GM12872 (cell line): ENCODE measurements at regions not wholly inside any gene's neighbourhood (a gene's known extent, or its start where the extent isn't known, plus 50 kb on each side); places are given as distances from the start of the nearest gene placed in this dataset.

Experiments used
- TF ChIP-seq, protein P1 (sequence below): IDR thresholded peaks from 3 replicates; pipeline ENCODE4 v1.5.1; 2011; ENCODE audit warnings: low read depth, mild to moderate bottlenecking, low read length, moderate library complexity; ENCODE audit not compliant: insufficient read depth

DNA sequence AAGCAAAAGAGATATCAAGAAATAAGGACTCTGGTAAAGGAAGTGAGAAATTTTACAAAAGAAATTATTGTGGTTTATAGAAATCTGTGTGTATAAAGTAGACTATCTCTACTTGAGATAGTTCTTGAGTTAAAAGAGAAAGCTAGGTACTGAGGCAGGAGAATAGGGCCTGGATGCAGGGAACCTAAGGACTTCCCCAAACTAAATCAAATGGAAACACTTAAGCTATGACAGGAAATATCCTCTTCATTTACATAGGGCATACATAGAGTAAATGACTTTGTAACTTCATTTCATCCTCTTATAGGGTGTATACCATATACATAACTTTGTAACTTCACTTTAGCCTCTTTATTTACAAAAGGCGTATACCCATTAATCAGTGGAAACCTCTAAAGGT, 219.2 kb upstream of the RGPD4 start:
- TF ChIP-seq, protein P1, sequence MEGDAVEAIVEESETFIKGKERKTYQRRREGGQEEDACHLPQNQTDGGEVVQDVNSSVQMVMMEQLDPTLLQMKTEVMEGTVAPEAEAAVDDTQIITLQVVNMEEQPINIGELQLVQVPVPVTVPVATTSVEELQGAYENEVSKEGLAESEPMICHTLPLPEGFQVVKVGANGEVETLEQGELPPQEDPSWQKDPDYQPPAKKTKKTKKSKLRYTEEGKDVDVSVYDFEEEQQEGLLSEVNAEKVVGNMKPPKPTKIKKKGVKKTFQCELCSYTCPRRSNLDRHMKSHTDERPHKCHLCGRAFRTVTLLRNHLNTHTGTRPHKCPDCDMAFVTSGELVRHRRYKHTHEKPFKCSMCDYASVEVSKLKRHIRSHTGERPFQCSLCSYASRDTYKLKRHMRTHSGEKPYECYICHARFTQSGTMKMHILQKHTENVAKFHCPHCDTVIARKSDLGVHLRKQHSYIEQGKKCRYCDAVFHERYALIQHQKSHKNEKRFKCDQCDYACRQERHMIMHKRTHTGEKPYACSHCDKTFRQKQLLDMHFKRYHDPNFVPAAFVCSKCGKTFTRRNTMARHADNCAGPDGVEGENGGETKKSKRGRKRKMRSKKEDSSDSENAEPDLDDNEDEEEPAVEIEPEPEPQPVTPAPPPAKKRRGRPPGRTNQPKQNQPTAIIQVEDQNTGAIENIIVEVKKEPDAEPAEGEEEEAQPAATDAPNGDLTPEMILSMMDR: no peak

DNA sequence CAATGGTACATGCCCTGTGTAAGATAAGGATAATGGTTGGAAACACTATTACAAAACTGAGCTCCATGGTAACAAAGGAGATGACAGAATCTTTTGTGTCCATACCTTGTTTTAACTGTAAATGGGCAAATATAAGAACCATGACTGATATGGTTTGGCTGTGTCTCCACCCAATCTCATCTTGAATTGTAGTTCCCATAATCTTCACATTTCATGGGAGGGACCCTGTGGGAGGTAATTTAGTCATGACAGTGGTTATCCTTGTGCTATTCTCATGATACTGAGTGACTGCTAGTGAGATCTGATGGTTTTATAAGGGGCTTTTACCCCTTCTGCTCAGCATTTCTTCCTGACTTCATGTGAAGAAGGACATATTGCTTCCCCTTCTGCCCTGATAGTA, 211.7 kb upstream of the RGPD4 start:
- TF ChIP-seq, protein P1: no peak

DNA sequence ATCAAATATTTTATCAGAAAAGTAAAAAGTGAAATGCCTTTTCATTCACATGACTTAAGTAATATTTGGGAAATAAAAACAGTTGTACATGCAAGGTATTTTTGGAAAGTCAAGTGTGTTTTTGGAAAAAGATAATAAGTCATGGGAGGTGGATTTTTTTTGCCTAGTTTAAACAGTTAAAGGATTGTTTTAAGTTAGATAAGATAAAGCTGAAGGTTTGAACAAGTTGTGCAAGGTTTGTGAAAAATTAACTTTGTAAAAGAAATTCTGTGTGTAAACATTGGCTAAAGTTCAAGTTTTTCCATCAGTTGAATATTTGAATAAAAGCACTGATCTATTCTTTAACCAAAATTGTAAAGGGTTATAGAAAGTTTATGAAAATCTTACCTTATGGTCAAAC, 207.9 kb upstream of the RGPD4 start:
- TF ChIP-seq, protein P1: no peak

DNA sequence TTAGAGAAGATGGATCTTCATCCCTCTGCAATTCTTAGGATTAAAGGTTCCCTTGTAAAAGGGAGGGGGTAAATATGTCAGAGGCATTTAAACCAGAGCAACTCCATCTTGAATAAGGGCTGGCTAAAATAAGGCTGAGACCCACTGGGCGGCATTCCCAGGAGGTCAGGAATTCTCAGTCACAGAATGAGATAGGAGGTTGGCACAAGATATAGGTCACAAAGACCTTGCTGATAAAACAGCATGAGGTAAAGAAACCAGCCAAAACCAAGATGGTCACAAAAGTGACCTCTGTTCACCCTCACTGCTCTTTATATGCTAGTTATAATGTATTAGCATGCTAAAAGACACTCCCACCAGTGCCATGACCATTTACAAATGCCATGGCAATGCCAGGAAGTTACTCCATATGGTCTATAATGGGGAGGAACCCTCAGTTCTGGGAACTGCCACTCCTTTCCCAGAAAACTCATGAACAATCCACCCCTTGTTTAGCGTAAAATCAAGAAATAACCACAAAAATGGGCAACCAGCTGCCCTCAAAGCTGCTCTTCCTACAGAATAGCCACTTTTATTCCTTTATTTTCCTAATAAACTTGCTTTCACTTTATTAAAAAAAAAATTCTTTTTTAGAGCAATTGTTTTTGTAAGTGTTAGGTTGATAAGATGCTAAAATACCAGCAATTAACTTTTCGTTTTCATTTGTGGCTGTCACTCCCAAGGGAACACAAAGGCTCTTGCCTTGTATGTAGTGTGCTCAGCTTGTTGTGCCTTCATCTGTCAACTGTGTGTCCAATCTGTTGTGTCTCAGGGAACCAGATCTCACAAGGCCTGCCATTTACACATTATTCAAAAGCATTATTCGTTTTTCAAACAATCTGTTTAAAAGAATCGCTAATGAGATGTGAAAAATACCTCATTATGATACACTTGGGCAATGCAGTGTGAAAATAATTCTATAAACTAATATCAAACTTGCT, 205.2 kb upstream of the RGPD4 start:
- TF ChIP-seq, protein P1: no peak

DNA sequence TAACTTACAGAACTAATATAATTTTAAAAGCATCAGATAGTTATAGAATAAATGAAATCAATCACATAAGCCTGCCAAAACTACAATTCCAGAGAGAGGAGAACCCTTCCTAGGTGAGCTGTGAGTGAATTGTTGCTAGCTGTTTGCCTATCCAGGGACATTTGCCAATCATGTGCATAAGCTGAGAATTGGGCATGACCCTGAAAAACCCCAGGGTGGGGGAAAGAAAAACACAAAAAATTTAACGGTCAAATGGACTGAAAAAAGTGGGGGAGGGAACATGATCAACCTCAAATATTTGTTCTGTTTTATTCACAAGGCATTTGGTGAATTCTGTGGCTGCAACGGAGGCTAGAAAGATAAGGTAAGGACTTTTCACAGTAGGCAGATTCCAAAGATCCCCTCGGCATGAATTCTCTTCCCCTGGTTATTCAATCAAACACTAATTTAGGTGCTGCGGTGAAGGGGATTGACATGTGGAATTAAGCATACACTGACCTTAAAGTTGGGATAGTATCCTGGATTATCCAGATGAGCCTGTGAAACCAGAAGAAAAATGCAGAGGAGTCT, 203.9 kb upstream of the RGPD4 start:
- TF ChIP-seq, protein P1: no peak

DNA sequence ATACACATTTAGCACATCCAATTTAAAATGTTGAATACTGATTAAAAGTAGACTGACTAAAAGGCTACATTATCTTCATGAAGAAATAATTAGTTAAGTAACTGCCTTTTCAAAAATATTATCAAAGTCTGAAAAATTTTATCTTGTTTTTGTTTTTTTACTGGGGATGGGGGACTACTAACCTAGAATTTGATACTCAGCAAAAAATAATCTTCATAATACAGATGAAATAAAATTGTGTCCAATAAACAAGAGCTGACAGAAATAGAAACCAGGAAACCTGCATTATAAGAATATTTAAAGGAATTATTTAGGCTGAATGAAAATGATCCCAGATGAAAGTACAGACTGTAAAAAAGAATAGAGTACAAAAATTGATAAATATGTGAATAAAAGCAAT, 200.7 kb upstream of the RGPD4 start:
- TF ChIP-seq, protein P1: no peak

DNA sequence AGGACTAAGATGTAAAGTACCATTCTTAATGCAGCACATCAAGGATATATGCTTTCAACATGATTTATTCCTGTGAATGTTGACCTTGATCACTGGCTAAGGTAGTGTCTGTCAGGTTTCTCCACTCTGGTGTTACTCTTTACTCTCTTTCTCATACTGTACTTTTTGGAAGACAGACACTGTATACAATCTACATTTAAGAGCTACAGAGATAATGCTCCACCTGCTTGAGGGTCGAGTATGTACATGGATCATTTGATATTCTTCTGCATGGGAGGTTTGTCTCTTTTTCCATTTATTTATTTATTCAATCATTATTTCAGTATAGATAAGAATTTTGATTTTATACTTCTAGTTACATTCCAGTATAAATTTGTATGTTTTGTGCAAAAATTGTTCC, 199.5 kb upstream of the RGPD4 start:
- TF ChIP-seq, protein P1: no peak
